ENCODE measurements at regions not wholly inside any gene's neighbourhood (a gene's known extent, or its start where the extent isn't known, plus 50 kb on each side); places are given as distances from the start of the nearest gene placed in this dataset.
"Not testable (repeated sequence)": the region's sequence is repeated elsewhere in the genome, so short reads cannot be mapped to it uniquely, and the experiment has no call there.

- Histone ChIP-seq H3K79me2 (ENCODE audit: insufficient read depth, low read length) (no peaks in the 10 kb centered on the region), H4K20me1 (ENCODE audit: low read depth, low read length) (no peaks in the 10 kb centered on the region), H3K36me3 (ENCODE audit: low read length) (no peaks in the 10 kb centered on the region), H2AFZ (ENCODE audit: low read depth, low read length, severe bottlenecking) (no peak overlapping the region), H3K9me3 (ENCODE audit: insufficient read depth, low read length) (peaks cover 24% of the 10 kb centered on the region; the same call in 1 of the 2 replicates), H3K4me3 (ENCODE audit: insufficient read depth, low read length, poor library complexity, severe bottlenecking) (no peak overlapping the region), H3K9me2 (replicated peaks; ENCODE audit: insufficient read depth, low read length) (no peaks in the 10 kb centered on the region), H3F3A (ENCODE audit: insufficient read depth) (no peaks in the 10 kb centered on the region), H3K27ac (ENCODE audit: low read depth, low read length) (no peak overlapping the region), H3K27me3 (ENCODE audit: low read length) (no peaks in the 10 kb centered on the region), H3K9ac (ENCODE audit: low read length) (no peak overlapping the region), H3K4me2 (ENCODE audit: low read depth, low read length, poor library complexity, severe bottlenecking) (no peak overlapping the region)
- TF ChIP-seq EZH2phosphoT487 (conservative IDR thresholded peaks at IDR 0.05; ENCODE audit: low read length) (no peak), CTCF (IDR thresholded peaks at IDR 0.05; ENCODE audit: insufficient read depth, low read length, poor library complexity, severe bottlenecking) (no peak)
Observed at GRCh38 chr17:69695646-69696045, 281.1 kb downstream of the MAP2K6 start.

GRCh38 chr17:69696650-69697049 is 282.2 kb downstream of the MAP2K6 start:
- Histone ChIP-seq H3K27me3 (ENCODE audit: low read length) (no peaks in the 10 kb centered on the region), H3F3A (ENCODE audit: insufficient read depth) (no peaks in the 10 kb centered on the region), H3K4me2 (ENCODE audit: low read depth, low read length, poor library complexity, severe bottlenecking) (no peak overlapping the region), H3K9me2 (replicated peaks; ENCODE audit: insufficient read depth, low read length) (no peaks in the 10 kb centered on the region), H3K9ac (ENCODE audit: low read length) (no peak overlapping the region), H3K9me3 (ENCODE audit: insufficient read depth, low read length) (peaks cover 24% of the 10 kb centered on the region; the same call in 1 of the 2 replicates), H3K36me3 (ENCODE audit: low read length) (no peaks in the 10 kb centered on the region), H4K20me1 (ENCODE audit: low read depth, low read length) (no peaks in the 10 kb centered on the region), H3K4me3 (ENCODE audit: insufficient read depth, low read length, poor library complexity, severe bottlenecking) (no peak overlapping the region), H2AFZ (ENCODE audit: low read depth, low read length, severe bottlenecking) (no peak overlapping the region), H3K27ac (ENCODE audit: low read depth, low read length) (no peak overlapping the region), H3K79me2 (ENCODE audit: insufficient read depth, low read length) (no peaks in the 10 kb centered on the region)
- TF ChIP-seq CTCF (IDR thresholded peaks at IDR 0.05; ENCODE audit: insufficient read depth, low read length, poor library complexity, severe bottlenecking), result no peak
- TF ChIP-seq EZH2phosphoT487 (conservative IDR thresholded peaks at IDR 0.05; ENCODE audit: low read length), result no peak

- H3K27me3 ChIP-seq (ENCODE audit: low read length); H3K27ac ChIP-seq (ENCODE audit: low read depth, low read length); H3K36me3 ChIP-seq (ENCODE audit: low read length); H3K4me3 ChIP-seq (ENCODE audit: insufficient read depth, low read length, poor library complexity, severe bottlenecking); H3K9ac ChIP-seq (ENCODE audit: low read length); H3K79me2 ChIP-seq (ENCODE audit: insufficient read depth, low read length); H3K4me2 ChIP-seq (ENCODE audit: low read depth, low read length, poor library complexity, severe bottlenecking); H3F3A ChIP-seq (ENCODE audit: insufficient read depth); H3K9me2 ChIP-seq (replicated peaks; ENCODE audit: insufficient read depth, low read length); H4K20me1 ChIP-seq (ENCODE audit: low read depth, low read length); H2AFZ ChIP-seq (ENCODE audit: low read depth, low read length, severe bottlenecking): not testable (repeated sequence)
- H3K9me3 ChIP-seq (ENCODE audit: insufficient read depth, low read length), result peaks cover 24% of the 10 kb centered on the region; the same call in 1 of the 2 replicates
Observed at GRCh38 chr17:69698352-69698751, 283.9 kb downstream of the MAP2K6 start.

- Histone ChIP-seq H3K9me2 (replicated peaks; ENCODE audit: insufficient read depth, low read length) (no peaks in the 10 kb centered on the region), H2AFZ (ENCODE audit: low read depth, low read length, severe bottlenecking) (no peak overlapping the region), H3K36me3 (ENCODE audit: low read length) (no peaks in the 10 kb centered on the region), H3F3A (ENCODE audit: insufficient read depth) (no peaks in the 10 kb centered on the region), H4K20me1 (ENCODE audit: low read depth, low read length) (no peaks in the 10 kb centered on the region), H3K9ac (ENCODE audit: low read length) (no peak overlapping the region), H3K4me2 (ENCODE audit: low read depth, low read length, poor library complexity, severe bottlenecking) (no peak overlapping the region), H3K79me2 (ENCODE audit: insufficient read depth, low read length) (no peaks in the 10 kb centered on the region), H3K27me3 (ENCODE audit: low read length) (no peaks in the 10 kb centered on the region), H3K9me3 (ENCODE audit: insufficient read depth, low read length) (peaks cover 24% of the 10 kb centered on the region; the same call in 1 of the 2 replicates), H3K27ac (ENCODE audit: low read depth, low read length) (no peak overlapping the region), H3K4me3 (ENCODE audit: insufficient read depth, low read length, poor library complexity, severe bottlenecking) (no peak overlapping the region)
- TF ChIP-seq EZH2phosphoT487 (conservative IDR thresholded peaks at IDR 0.05; ENCODE audit: low read length) (no peak), CTCF (IDR thresholded peaks at IDR 0.05; ENCODE audit: insufficient read depth, low read length, poor library complexity, severe bottlenecking) (no peak)
Observed at GRCh38 chr17:69702078-69702477, 287.6 kb downstream of the MAP2K6 start.

Measured in SU-DHL-6 (cell line).